Right lobe of liver (tissue), 6 donors: ENCODE measurements at regions not wholly inside any gene's neighbourhood (a gene's known extent, or its start where the extent isn't known, plus 50 kb on each side); places are given as distances from the start of the nearest gene placed in this dataset.

Experiments
- ATAC-seq, 4 donors: fragments of 200-7000 bp; cut with Tn5 transposase; one replicate each; pipeline ENCODE4 v1.9.1; 2020; ENCODE audit warnings: mild to moderate bottlenecking in 4 of 4, moderate library complexity in 4 of 4
- DNase-seq, 3 donors: peaks; one replicate each; pipeline ENCODE4 v3.0.0-alpha.2; 2020
- H3K27ac ChIP-seq, 3 donors: fragments of 200-600 bp; one replicate each; pipeline ENCODE4 v1.8.0; 2022
- H3K27me3 ChIP-seq, 2 donors: fragments of 200-600 bp; one replicate each; pipeline ENCODE4 v1.8.0; 2022
- H3K36me3 ChIP-seq, 4 donors: fragments of 200-600 bp; sonication (generic) in 1 of 4; one replicate each; pipeline versions ENCODE4 v1.5.1 to v1.8.0; 2017 to 2022; ENCODE audit warnings: control low read depth in 1 of 4
- H3K4me1 ChIP-seq, 4 donors: fragments of 200-600 bp; sonication (generic) in 1 of 4; one replicate each; pipeline versions ENCODE4 v1.5.1 to v1.8.0; 2017 to 2022; ENCODE audit warnings: control low read depth in 1 of 4
- H3K4me3 ChIP-seq, 3 donors: fragments of 200-600 bp; one replicate each; pipeline ENCODE4 v1.8.0; 2022
- H3K9me3 ChIP-seq, 4 donors: fragments of 200-600 bp; sonication (generic) in 1 of 4; one replicate each; pipeline versions ENCODE4 v1.5.1 to v1.8.0; 2017 to 2022; ENCODE audit warnings: control low read depth in 1 of 4
- POLR2A ChIP-seq: fragments of 450-650 bp; IDR thresholded peaks from one replicate; pipeline ENCODE4 v1.6.1; 2017; ENCODE audit warnings: antibody characterized with exemption, mild to moderate bottlenecking
- WGBS: methylation state at CpG from one replicate; pipeline ENCODE4 v1.1.6; 2018; ENCODE audit warnings: low coverage, low lambda C conversion rate; ENCODE audit not compliant: insufficient coverage; ENCODE audit errors: missing lambda C conversion rate; 5-methylcytosine and 5-hydroxymethylcytosine counted together
- intact Hi-C, 2 donors: fragments of 100-400 bp; cut with DNase I; formaldehyde crosslinking; loops; one replicate each; pipeline versions ENCODE4 v1.11.2 to v1.14.1; 2022
- TF ChIP-seq, protein P1 (sequence below), 4 donors: fragments of 200-600 bp in 3 of 4; fragments of 450-650 bp in 1 of 4; IDR thresholded peaks; one replicate each; pipeline versions ENCODE4 v1.5.1 to v1.8.0; 2016 to 2022; ENCODE audit warnings: antibody characterized with exemption in 4 of 4, mild to moderate bottlenecking in 2 of 4
- donor health status: DM: no; HTN: yes; CAD: no.
- donor health status: DM: no; HTN: no; CAD: no.
- donor health status: DM: no; HTN: no; CAD: no.
- donor health status: DM: no; HTN: yes; CAD: no.
- donor health status: DM: no; HTN: yes; CAD: no.

GRCh38 chr1:199778324-199778955 is 249.1 kb upstream of the NR5A2 start:
- no peak overlapping the region for H3K27ac ChIP-seq
- TF ChIP-seq POLR2A, result no peak
- TF ChIP-seq, protein P1, sequence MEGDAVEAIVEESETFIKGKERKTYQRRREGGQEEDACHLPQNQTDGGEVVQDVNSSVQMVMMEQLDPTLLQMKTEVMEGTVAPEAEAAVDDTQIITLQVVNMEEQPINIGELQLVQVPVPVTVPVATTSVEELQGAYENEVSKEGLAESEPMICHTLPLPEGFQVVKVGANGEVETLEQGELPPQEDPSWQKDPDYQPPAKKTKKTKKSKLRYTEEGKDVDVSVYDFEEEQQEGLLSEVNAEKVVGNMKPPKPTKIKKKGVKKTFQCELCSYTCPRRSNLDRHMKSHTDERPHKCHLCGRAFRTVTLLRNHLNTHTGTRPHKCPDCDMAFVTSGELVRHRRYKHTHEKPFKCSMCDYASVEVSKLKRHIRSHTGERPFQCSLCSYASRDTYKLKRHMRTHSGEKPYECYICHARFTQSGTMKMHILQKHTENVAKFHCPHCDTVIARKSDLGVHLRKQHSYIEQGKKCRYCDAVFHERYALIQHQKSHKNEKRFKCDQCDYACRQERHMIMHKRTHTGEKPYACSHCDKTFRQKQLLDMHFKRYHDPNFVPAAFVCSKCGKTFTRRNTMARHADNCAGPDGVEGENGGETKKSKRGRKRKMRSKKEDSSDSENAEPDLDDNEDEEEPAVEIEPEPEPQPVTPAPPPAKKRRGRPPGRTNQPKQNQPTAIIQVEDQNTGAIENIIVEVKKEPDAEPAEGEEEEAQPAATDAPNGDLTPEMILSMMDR (IDR thresholded peaks at IDR 0.05), result no peak

DNA sequence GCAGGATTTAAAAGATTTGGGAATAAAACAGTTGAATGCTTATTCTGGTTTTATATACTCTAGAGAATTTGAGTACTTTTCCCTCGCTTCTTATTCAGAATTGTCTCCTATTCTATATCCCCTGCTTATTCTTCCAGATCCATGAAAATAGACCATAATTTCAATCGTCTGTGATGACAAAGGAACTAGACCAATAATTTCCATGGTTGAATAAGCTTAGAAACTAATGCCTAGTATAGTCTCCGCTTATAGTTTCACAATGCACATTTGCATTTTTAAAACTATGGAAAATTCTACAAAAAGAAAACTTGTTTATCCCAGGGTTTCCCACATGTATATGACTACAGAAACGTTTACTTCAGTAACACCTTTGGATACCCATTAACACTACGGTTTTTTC is 247.4 kb upstream of the NR5A2 start:
- TF ChIP-seq POLR2A, result no peak
- TF ChIP-seq, protein P1 (IDR thresholded peaks at IDR 0.05), result no peak
- Histone ChIP-seq H3K27me3 (no peaks in the 10 kb centered on the region), H3K9me3 (no peaks in the 10 kb centered on the region), H3K27ac (no peak overlapping the region), H3K36me3 (no peaks in the 10 kb centered on the region), H3K4me1 (no peaks in the 10 kb centered on the region), H3K4me3 (no peak overlapping the region)
- no peak for ATAC-seq
- intact Hi-C loops, result no loop called here
- 87% methylated on average over 5 of the region's 5 CpGs for WGBS
- no peak for DNase-seq

More at GRCh38 chr1:199778324-199778955, 249.1 kb upstream of the NR5A2 start:
- DNase-seq, result no peak
- no peaks in the 10 kb centered on the region for H3K4me1 ChIP-seq
- no peaks in the 10 kb centered on the region for H3K36me3 ChIP-seq
- no peak overlapping the region for H3K4me3 ChIP-seq
- 68% methylated on average over 3 of the region's 3 CpGs for WGBS
- intact Hi-C loops, result no loop called here
- H3K9me3 ChIP-seq, result no peaks in the 10 kb centered on the region
- no peak for ATAC-seq
- H3K27me3 ChIP-seq, result no peaks in the 10 kb centered on the region

- no peaks in the 10 kb centered on the region for H3K36me3 ChIP-seq
- 92% methylated on average over 2 of the region's 2 CpGs for WGBS
- DNase-seq (no peak), ATAC-seq (no peak)
- no peaks in the 10 kb centered on the region for H3K27me3 ChIP-seq
- H3K9me3 ChIP-seq, result no peaks in the 10 kb centered on the region
- intact Hi-C loops, result no loop called here
- TF ChIP-seq, protein P1 (IDR thresholded peaks at IDR 0.05), result no peak
- no peak for TF ChIP-seq POLR2A
- no peak overlapping the region for H3K27ac ChIP-seq
- no peaks in the 10 kb centered on the region for H3K4me1 ChIP-seq
- H3K4me3 ChIP-seq, result no peak overlapping the region
Observed at GRCh38 chr1:199780948-199781670, 246.4 kb upstream of the NR5A2 start.

DNA sequence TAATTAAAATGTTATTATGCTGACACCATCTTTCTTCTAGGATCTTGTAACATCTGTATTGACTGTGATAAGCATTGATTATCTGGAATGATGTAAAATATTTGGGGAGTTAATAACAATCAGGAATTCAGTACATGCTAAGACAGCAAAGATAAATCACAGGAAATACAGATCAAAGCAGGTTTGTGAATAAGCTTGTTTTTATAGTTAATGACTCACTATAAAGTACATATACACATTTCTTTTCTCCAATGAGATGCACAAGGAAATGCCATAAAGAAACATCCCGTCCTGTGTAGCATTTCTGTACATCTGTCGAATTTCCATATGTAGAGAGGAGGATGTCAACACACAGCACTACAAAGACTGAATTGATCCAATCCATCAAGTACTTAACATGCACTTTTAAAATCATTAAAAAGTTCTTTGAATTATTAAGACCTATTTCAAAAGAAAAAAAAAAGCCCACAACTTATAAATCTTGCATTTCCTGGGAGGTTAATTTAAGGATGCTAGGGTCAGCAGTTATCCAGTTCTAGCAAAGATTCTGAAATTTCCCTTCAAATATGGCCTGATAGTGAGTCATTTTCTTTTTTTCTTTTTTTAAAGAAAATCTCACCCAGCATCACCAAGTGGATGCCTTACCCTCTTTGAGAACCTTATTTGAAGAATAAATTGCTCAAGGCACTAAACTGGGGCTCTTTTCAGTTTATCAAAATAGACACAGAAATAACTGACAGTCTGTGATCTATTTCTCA is 243.2 kb upstream of the NR5A2 start:
- no peak for TF ChIP-seq POLR2A
- TF ChIP-seq, protein P1 (IDR thresholded peaks at IDR 0.05), result no peak
- intact Hi-C loops, result no loop called here
- DNase-seq, result no peak
- Histone ChIP-seq H3K36me3 (no peaks in the 10 kb centered on the region), H3K27me3 (no peaks in the 10 kb centered on the region), H3K4me3 (no peak overlapping the region), H3K9me3 (no peaks in the 10 kb centered on the region), H3K27ac (no peak overlapping the region), H3K4me1 (no peaks in the 10 kb centered on the region)
- 51% methylated on average over 2 of the region's 2 CpGs for WGBS
- ATAC-seq, result no peak
